HEK293 (cell line): ENCODE measurements at regions not wholly inside any gene's neighbourhood (a gene's known extent, or its start where the extent isn't known, plus 50 kb on each side); places are given as distances from the start of the nearest gene placed in this dataset.

ENCODE experiments used
- CTCF ChIA-PET: fragments of 350-600 bp; formaldehyde crosslinking; extraction: SDS; loops from one replicate; lab custom pipeline; 2021; ENCODE audit warnings: antibody characterized with exemption; lab: Yijun Ruan, JAX
- POLR2A ChIA-PET: fragments of 300-600 bp; formaldehyde crosslinking; extraction: SDS; loops from one replicate; lab custom pipeline; 2020; ENCODE audit warnings: antibody characterized with exemption, inconsistent platforms; lab: Yijun Ruan, JAX
- H3K27ac ChIP-seq: fragments of 200-500 bp; sonication (Bioruptor generic); 2 replicates; pipeline ENCODE4 v1.5.1; 2014; ENCODE audit warnings: low read depth, low read length, control low read depth, inconsistent platforms; ENCODE audit errors: extremely low read depth
- H3K36me3 ChIP-seq, 2 experiments: fragments of 200-500 bp in 1 of 2; sonication (Bioruptor generic) in 1 of 2; 1 replicate in 1 of 2; 2 replicates in 1 of 2; pipeline ENCODE4 v1.5.1; 2014 to 2017; ENCODE audit warnings: inconsistent platforms in 2 of 2, low read length in 2 of 2; ENCODE audit not compliant: control insufficient read depth in 2 of 2, insufficient read depth in 1 of 2
- H3K4me1 ChIP-seq: fragments of 200-500 bp; sonication (Bioruptor generic); 2 replicates; pipeline ENCODE4 v1.5.1; 2014; ENCODE audit warnings: mild to moderate bottlenecking, low read length, inconsistent platforms; ENCODE audit not compliant: control insufficient read depth, insufficient read depth
- H3K4me3 ChIP-seq: 2 replicates; pipeline ENCODE4 v1.5.1; 2011; ENCODE audit warnings: low read depth, mild to moderate bottlenecking, control low read depth, low read length, moderate library complexity
- H3K9me3 ChIP-seq: fragments of 200-500 bp; sonication (Bioruptor generic); 2 replicates; pipeline ENCODE4 v1.5.1; 2014; ENCODE audit warnings: low read depth, low read length, inconsistent platforms; ENCODE audit not compliant: control insufficient read depth, insufficient read depth
- GFI1B ChIP-seq: fragments of 450-650 bp; formaldehyde crosslinking; IDR thresholded peaks from 2 replicates; pipeline ENCODE4 v1.5.1; 2016; ENCODE audit warnings: missing biosample characterization, missing genetic modification characterization
- KLF7 ChIP-seq: fragments of 450-650 bp; formaldehyde crosslinking; IDR thresholded peaks from 2 replicates; pipeline ENCODE4 v1.5.1; 2016; ENCODE audit warnings: missing biosample characterization, missing genetic modification characterization, borderline replicate concordance
- SETDB1 ChIP-seq: IDR thresholded peaks from one replicate; pipeline ENCODE4 v1.6.1; 2017; ENCODE audit warnings: mild to moderate bottlenecking, low read length, moderate library complexity, mixed read lengths; ENCODE audit not compliant: insufficient read length
- TCF7L2 ChIP-seq: IDR thresholded peaks from 2 replicates; pipeline ENCODE4 v1.6.1; 2011; ENCODE audit warnings: low read depth, mild to moderate bottlenecking, inconsistent platforms, low read length, moderate library complexity, borderline replicate concordance
- TRIM28 ChIP-seq: IDR thresholded peaks from 2 replicates; pipeline ENCODE4 v1.6.1; 2011; ENCODE audit warnings: low read length, control low read depth, borderline replicate concordance
- WT1 ChIP-seq: fragments of 450-650 bp; formaldehyde crosslinking; IDR thresholded peaks from 2 replicates; pipeline ENCODE4 v1.5.1; 2016; ENCODE audit warnings: missing biosample characterization, missing genetic modification characterization
- ZBTB1 ChIP-seq: fragments of 450-650 bp; formaldehyde crosslinking; IDR thresholded peaks from 2 replicates; pipeline ENCODE4 v1.5.1; 2016; ENCODE audit warnings: missing biosample characterization, missing genetic modification characterization
- ZBTB10 ChIP-seq: fragments of 450-650 bp; formaldehyde crosslinking; IDR thresholded peaks from 2 replicates; pipeline ENCODE4 v1.5.1; 2016; ENCODE audit warnings: missing biosample characterization, missing genetic modification characterization
- ZFP37 ChIP-seq: fragments of 450-650 bp; formaldehyde crosslinking; IDR thresholded peaks from 2 replicates; pipeline ENCODE4 v1.5.1; 2016; ENCODE audit warnings: missing biosample characterization, missing genetic modification characterization
- ZNF10 ChIP-seq: fragments of 450-650 bp; formaldehyde crosslinking; IDR thresholded peaks from 2 replicates; pipeline ENCODE4 v1.5.1; 2017; ENCODE audit warnings: missing biosample characterization, missing genetic modification characterization
- ZNF155 ChIP-seq: fragments of 450-650 bp; formaldehyde crosslinking; IDR thresholded peaks from 2 replicates; pipeline ENCODE4 v1.5.1; 2016; ENCODE audit warnings: missing biosample characterization, missing genetic modification characterization
- ZNF169 ChIP-seq: fragments of 450-650 bp; formaldehyde crosslinking; IDR thresholded peaks from 2 replicates; pipeline ENCODE4 v1.5.1; 2016; ENCODE audit warnings: missing biosample characterization, missing genetic modification characterization
- ZNF19 ChIP-seq: fragments of 450-650 bp; formaldehyde crosslinking; IDR thresholded peaks from 2 replicates; pipeline ENCODE4; 2016; ENCODE audit warnings: missing biosample characterization, missing genetic modification characterization, low read depth
- ZNF211 ChIP-seq: fragments of 450-650 bp; formaldehyde crosslinking; IDR thresholded peaks from 2 replicates; pipeline ENCODE4 v1.5.1; 2016; ENCODE audit warnings: low read depth, missing biosample characterization, missing genetic modification characterization
- ZNF26 ChIP-seq: fragments of 450-650 bp; formaldehyde crosslinking; IDR thresholded peaks from 2 replicates; pipeline ENCODE4 v1.5.1; 2016; ENCODE audit warnings: missing biosample characterization, missing genetic modification characterization
- ZNF292 ChIP-seq: fragments of 450-650 bp; formaldehyde crosslinking; IDR thresholded peaks from 2 replicates; pipeline ENCODE4 v1.5.1; 2016; ENCODE audit warnings: low read depth, missing biosample characterization, missing genetic modification characterization, borderline replicate concordance
- ZNF37A ChIP-seq: fragments of 450-650 bp; IDR thresholded peaks from 2 replicates; pipeline ENCODE4 v1.5.1; 2018; ENCODE audit warnings: missing biosample characterization, missing genetic modification characterization
- ZNF530 ChIP-seq: fragments of 450-650 bp; formaldehyde crosslinking; IDR thresholded peaks from 2 replicates; pipeline ENCODE4 v1.5.1; 2016; ENCODE audit warnings: low read depth, missing biosample characterization, missing genetic modification characterization
- ZNF624 ChIP-seq: fragments of 450-650 bp; formaldehyde crosslinking; IDR thresholded peaks from 2 replicates; pipeline ENCODE4 v1.5.1; 2017; ENCODE audit warnings: missing biosample characterization, missing genetic modification characterization
- ZNF660 ChIP-seq: fragments of 450-650 bp; IDR thresholded peaks from 2 replicates; pipeline ENCODE4 v1.5.1; 2018; ENCODE audit warnings: missing biosample characterization, mild to moderate bottlenecking, missing genetic modification characterization
- TF ChIP-seq, protein P1 (sequence below): fragments of 450-650 bp; formaldehyde crosslinking; IDR thresholded peaks from 2 replicates; pipeline ENCODE4 v1.5.1; 2016; ENCODE audit warnings: missing biosample characterization, missing genetic modification characterization
- TF ChIP-seq, protein P2 (sequence below): sonication (generic); formaldehyde crosslinking; IDR thresholded peaks from 2 replicates; pipeline ENCODE4 v1.8.1; 2022; ENCODE audit warnings: mild to moderate bottlenecking, moderate library complexity, missing genetic modification reagents

DNA sequence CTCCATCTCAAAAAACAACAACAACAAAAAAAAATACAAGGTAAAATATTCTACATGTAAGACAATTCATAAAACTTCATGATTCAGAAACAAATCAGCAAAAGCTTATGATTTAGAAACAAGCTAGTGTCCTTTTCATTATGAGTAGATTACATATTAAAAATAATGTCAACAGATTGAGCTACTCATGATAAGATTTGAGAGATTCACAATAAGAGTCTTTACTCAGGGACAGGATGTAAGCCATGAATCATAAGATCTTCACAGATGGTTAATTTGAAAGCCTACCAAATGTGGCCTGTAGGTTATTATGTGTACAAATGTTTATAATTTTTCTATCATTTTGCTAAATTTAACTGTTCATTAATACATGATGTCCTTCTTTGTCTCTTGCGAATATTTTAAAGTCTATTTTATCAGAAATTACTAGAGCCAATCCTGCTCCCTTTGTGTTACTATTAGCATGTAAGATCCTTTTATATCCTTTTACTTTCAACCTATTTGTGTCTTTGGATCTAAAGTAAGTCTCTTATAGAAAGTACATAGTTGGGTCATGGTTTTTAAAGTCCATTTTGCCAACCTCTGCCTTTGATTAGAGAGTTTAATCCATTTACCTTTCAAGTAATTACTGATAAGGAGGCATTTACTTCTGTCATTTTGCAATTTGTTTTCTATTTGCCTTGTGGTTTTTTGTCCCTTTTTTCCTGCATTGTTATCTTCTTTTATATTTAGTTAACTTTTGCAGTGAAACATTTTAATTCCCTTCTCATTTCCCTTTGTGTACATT is 68.3 kb upstream of the RXFP2 start (continued):
- TF ChIP-seq ZBTB10 (tag by site-specific recombination), result no peak

DNA sequence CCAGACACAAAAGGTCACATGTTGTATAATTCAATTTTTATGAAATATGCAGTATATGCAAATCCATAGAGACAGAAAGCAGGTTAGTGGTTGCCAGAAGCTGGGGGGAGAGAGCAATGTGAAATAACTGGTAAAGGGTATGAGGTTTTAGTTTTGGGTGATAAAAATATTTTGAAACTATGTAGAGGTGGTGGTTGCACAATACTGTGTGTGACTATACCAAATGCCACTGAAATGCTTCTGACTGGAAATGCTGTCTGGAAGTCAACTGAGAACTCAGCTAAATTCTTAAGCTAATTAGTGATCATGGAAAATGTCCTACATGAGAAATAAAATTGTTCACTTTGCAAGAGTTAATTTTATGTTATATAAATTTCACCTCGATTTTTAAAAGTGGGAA is 65.3 kb upstream of the RXFP2 start:
- TF ChIP-seq SETDB1 (no peak), ZNF660 (no peak), ZNF155 (tag by site-specific recombination) (no peak), WT1 (tag by site-specific recombination) (no peak), TRIM28 (no peak), ZNF19 (no peak), ZNF211 (no peak)
- TF ChIP-seq, protein P1, sequence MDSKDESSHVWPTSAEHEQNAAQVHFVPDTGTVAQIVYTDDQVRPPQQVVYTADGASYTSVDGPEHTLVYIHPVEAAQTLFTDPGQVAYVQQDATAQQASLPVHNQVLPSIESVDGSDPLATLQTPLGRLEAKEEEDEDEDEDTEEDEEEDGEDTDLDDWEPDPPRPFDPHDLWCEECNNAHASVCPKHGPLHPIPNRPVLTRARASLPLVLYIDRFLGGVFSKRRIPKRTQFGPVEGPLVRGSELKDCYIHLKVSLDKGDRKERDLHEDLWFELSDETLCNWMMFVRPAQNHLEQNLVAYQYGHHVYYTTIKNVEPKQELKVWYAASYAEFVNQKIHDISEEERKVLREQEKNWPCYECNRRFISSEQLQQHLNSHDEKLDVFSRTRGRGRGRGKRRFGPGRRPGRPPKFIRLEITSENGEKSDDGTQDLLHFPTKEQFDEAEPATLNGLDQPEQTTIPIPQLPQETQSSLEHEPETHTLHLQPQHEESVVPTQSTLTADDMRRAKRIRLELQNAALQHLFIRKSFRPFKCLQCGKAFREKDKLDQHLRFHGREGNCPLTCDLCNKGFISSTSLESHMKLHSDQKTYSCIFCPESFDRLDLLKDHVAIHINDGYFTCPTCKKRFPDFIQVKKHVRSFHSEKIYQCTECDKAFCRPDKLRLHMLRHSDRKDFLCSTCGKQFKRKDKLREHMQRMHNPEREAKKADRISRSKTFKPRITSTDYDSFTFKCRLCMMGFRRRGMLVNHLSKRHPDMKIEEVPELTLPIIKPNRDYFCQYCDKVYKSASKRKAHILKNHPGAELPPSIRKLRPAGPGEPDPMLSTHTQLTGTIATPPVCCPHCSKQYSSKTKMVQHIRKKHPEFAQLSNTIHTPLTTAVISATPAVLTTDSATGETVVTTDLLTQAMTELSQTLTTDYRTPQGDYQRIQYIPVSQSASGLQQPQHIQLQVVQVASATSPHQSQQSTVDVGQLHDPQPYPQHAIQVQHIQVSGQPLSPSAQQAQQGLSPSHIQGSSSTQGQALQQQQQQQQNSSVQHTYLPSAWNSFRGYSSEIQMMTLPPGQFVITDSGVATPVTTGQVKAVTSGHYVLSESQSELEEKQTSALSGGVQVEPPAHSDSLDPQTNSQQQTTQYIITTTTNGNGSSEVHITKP (tag by site-specific recombination), result no peak
- Histone ChIP-seq H3K9me3 (no peaks in the 10 kb centered on the region), H3K27ac (no peak overlapping the region), H3K4me3 (no peak overlapping the region), H3K4me1 (no peaks in the 10 kb centered on the region), H3K36me3 (no peaks in the 10 kb centered on the region)
- ChIA-PET CTCF (no interaction called here), POLR2A (no interaction called here)

DNA sequence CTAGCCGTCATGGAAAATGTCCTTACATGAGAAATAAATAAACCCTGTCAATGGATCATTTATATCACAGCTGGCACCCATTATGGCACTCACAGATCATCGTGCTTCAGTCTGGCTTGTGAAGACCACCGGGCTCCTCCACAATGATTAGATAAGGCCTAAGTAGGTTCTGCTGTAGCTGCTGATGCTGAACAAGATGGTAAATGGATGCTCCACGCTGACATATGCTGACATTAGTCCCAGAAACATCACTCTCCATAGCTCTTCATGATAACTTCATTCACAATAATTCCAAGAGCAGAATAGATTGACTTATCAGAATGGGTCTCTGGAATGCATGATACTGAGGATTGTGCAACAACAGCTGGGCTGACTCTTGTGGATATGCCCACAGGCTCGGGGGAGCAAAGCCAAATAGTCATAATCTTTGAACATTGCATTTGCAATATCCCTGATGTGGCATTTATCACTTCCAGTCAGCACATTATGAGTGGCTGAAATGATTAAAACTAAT is 63.8 kb upstream of the RXFP2 start:
- H3K36me3 ChIP-seq, result no peaks in the 10 kb centered on the region
- POLR2A ChIA-PET, result no interaction called here
- no peaks in the 10 kb centered on the region for H3K9me3 ChIP-seq
- H3K4me3 ChIP-seq, result no peak overlapping the region
- CTCF ChIA-PET, result interaction anchor here (0.6 kb wide), 1 partner anchor 65 kb away, joined by 3 read pairs; no protein-coding TSS in a partner anchor
- H3K27ac ChIP-seq, result no peak overlapping the region
- TF ChIP-seq GFI1B (tag by site-specific recombination) (no peak), ZNF624 (tag by site-specific recombination) (no peak), ZBTB1 (tag by site-specific recombination) (no peak)
- H3K4me1 ChIP-seq, result no peaks in the 10 kb centered on the region

GRCh38 chr13:31681133-31681532 is 58.2 kb upstream of the RXFP2 start:
- Histone ChIP-seq H3K4me3 (no peak overlapping the region), H3K9me3 (no peaks in the 10 kb centered on the region), H3K4me1 (no peaks in the 10 kb centered on the region), H3K27ac (no peak overlapping the region), H3K36me3 (no peaks in the 10 kb centered on the region)
- POLR2A ChIA-PET, result no interaction called here
- CTCF ChIA-PET, result no interaction called here
- TF ChIP-seq TCF7L2 (no peak), ZNF10 (tag by site-specific recombination) (no peak), ZNF169 (tag by site-specific recombination) (no peak), ZNF37A (tag by site-specific recombination) (no peak), ZNF26 (tag by site-specific recombination) (no peak), GFI1B (tag by site-specific recombination) (no peak), ZNF292 (no peak), ZNF530 (tag by site-specific recombination) (no peak), ZFP37 (tag by site-specific recombination) (no peak), KLF7 (no peak)
- TF ChIP-seq, protein P2, sequence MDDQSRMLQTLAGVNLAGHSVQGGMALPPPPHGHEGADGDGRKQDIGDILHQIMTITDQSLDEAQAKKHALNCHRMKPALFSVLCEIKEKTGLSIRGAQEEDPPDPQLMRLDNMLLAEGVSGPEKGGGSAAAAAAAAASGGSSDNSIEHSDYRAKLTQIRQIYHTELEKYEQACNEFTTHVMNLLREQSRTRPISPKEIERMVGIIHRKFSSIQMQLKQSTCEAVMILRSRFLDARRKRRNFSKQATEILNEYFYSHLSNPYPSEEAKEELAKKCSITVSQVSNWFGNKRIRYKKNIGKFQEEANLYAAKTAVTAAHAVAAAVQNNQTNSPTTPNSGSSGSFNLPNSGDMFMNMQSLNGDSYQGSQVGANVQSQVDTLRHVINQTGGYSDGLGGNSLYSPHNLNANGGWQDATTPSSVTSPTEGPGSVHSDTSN (CRISPR knock-in tag), result no peak
